Neural cell (in vitro differentiated cells): ENCODE measurements at regions not wholly inside any gene's neighbourhood (a gene's known extent, or its start where the extent isn't known, plus 50 kb on each side); places are given as distances from the start of the nearest gene placed in this dataset.

Source experiments
- H2AFZ ChIP-seq: fragments of 200-600, 300-800 bp; sonication (generic), shearing (Covaris generic); 2 replicates; pipeline ENCODE4 v1.6.0; 2014; ENCODE audit warnings: low read depth, mild to moderate bottlenecking, antibody characterized with exemption, low read length, moderate library complexity
- H3F3A ChIP-seq: fragments of 200-600 bp; shearing (Covaris generic); 2 replicates; pipeline ENCODE4 v1.6.1; 2016; ENCODE audit warnings: mild to moderate bottlenecking, moderate library complexity, mixed read lengths, antibody characterized with exemption, low read length; ENCODE audit not compliant: insufficient read depth, poor library complexity, severe bottlenecking
- H3K27ac ChIP-seq: fragments of 200-600, 300-800 bp; sonication (generic), shearing (Covaris generic); 2 replicates; pipeline ENCODE4 v1.5.1; 2014; ENCODE audit warnings: mild to moderate bottlenecking, low read length, moderate library complexity
- H3K27me3 ChIP-seq: fragments of 300-800, 200-600 bp; sonication (generic), shearing (Covaris generic); 2 replicates; pipeline ENCODE4 v1.6.0; 2014; ENCODE audit warnings: mild to moderate bottlenecking, low read depth, low read length, moderate library complexity; ENCODE audit not compliant: insufficient read depth
- H3K36me3 ChIP-seq: fragments of 300-800, 200-600 bp; sonication (generic), shearing (Covaris generic); 2 replicates; pipeline ENCODE4 v1.5.1; 2014; ENCODE audit warnings: mild to moderate bottlenecking, antibody characterized with exemption, low read length, moderate library complexity; ENCODE audit not compliant: insufficient read depth
- H3K4me2 ChIP-seq: fragments of 300-800, 200-600 bp; sonication (generic), shearing (Covaris generic); 2 replicates; pipeline ENCODE4 v1.6.0; 2014; ENCODE audit warnings: mild to moderate bottlenecking, low read length
- H3K4me3 ChIP-seq: fragments of 300-800, 200-600 bp; sonication (generic), shearing (Covaris generic); 2 replicates; pipeline ENCODE4 v1.5.1; 2014; ENCODE audit warnings: mild to moderate bottlenecking, low read length, moderate library complexity
- H3K79me2 ChIP-seq: fragments of 200-600 bp; shearing (Covaris generic); replicated peaks from 2 replicates; pipeline ENCODE4 v1.6.0; 2014; ENCODE audit warnings: mild to moderate bottlenecking, low read length, moderate library complexity; ENCODE audit not compliant: insufficient read depth
- H3K9ac ChIP-seq: fragments of 300-800, 200-600 bp; sonication (generic), shearing (Covaris generic); 2 replicates; pipeline ENCODE4 v1.6.1; 2016; ENCODE audit warnings: mild to moderate bottlenecking, low read length, mixed read lengths
- H3K9me2 ChIP-seq: fragments of 200-600 bp; shearing (Covaris generic); 2 replicates; pipeline ENCODE4 v1.6.1; 2016; ENCODE audit warnings: mild to moderate bottlenecking, low read length, mixed read lengths; ENCODE audit not compliant: insufficient read depth
- H3K9me3 ChIP-seq: fragments of 200-600, 300-800 bp; sonication (generic), shearing (Covaris generic); 2 replicates; pipeline ENCODE4 v1.6.1; 2016; ENCODE audit warnings: mild to moderate bottlenecking, mixed run types, low read length, moderate library complexity, mixed read lengths
- H4K20me1 ChIP-seq: fragments of 200-600 bp; shearing (Covaris generic); 2 replicates; pipeline ENCODE4 v1.6.1; 2016; ENCODE audit warnings: mild to moderate bottlenecking, mixed run types; ENCODE audit not compliant: insufficient read depth
- CTCF ChIP-seq: fragments of 450-650 bp; IDR thresholded peaks from 2 replicates; pipeline ENCODE4 v1.5.1; 2014; ENCODE audit warnings: antibody characterized with exemption, mild to moderate bottlenecking, moderate library complexity; ENCODE audit not compliant: poor library complexity, severe bottlenecking
- EP300 ChIP-seq: fragments of 450-650 bp; conservative IDR thresholded peaks from 2 replicates; pipeline ENCODE4 v1.6.1; 2014; ENCODE audit warnings: antibody characterized with exemption, mild to moderate bottlenecking, moderate library complexity; ENCODE audit not compliant: poor library complexity, severe bottlenecking
- EZH2 ChIP-seq: fragments of 200-600, 300-800 bp; shearing (Covaris generic), sonication (generic); IDR thresholded peaks from 2 replicates; pipeline ENCODE4 v1.6.1; 2014; ENCODE audit warnings: antibody characterized with exemption, low read length, borderline replicate concordance, mild to moderate bottlenecking; ENCODE audit not compliant: insufficient read depth, poor library complexity, severe bottlenecking
- MXI1 ChIP-seq: fragments of 450-650 bp; conservative IDR thresholded peaks from 2 replicates; pipeline ENCODE4 v1.6.1; 2014; ENCODE audit warnings: antibody characterized with exemption, mild to moderate bottlenecking; ENCODE audit not compliant: poor library complexity, severe bottlenecking
- POLR2AphosphoS5 ChIP-seq: IDR thresholded peaks from 2 replicates; pipeline ENCODE4 v1.6.1; 2012
- RAD21 ChIP-seq: fragments of 450-650 bp; conservative IDR thresholded peaks from 2 replicates; pipeline ENCODE4 v1.6.1; 2014; ENCODE audit warnings: antibody characterized with exemption, mild to moderate bottlenecking, moderate library complexity
- SMC3 ChIP-seq: fragments of 450-650 bp; conservative IDR thresholded peaks from 2 replicates; pipeline ENCODE4 v1.6.1; 2014; ENCODE audit warnings: antibody characterized with exemption, mild to moderate bottlenecking, moderate library complexity; ENCODE audit not compliant: poor library complexity
- TAF1 ChIP-seq: IDR thresholded peaks from 2 replicates; pipeline ENCODE4 v1.6.1; 2012; ENCODE audit warnings: low read depth
- TF ChIP-seq, protein P1 (sequence below): IDR thresholded peaks from 2 replicates; pipeline ENCODE4 v1.6.1; 2012; ENCODE audit warnings: borderline replicate concordance

- no peaks in the 10 kb centered on the region for H3K9me2 ChIP-seq
- H3K79me2 ChIP-seq = no peaks in the 10 kb centered on the region
- H2AFZ ChIP-seq = no peak overlapping the region
- no peak overlapping the region for H3K4me3 ChIP-seq
- H3K27me3 ChIP-seq = no peaks in the 10 kb centered on the region
- no peaks in the 10 kb centered on the region for H3K9me3 ChIP-seq
- H4K20me1 ChIP-seq = no peaks in the 10 kb centered on the region
- H3K27ac ChIP-seq = no peak overlapping the region
- H3K9ac ChIP-seq = no peak overlapping the region
- H3K4me2 ChIP-seq = no peak overlapping the region
- H3F3A ChIP-seq = no peaks in the 10 kb centered on the region
- no peaks in the 10 kb centered on the region for H3K36me3 ChIP-seq
- no peak for TF ChIP-seq CTCF
- TF ChIP-seq EP300 = no peak
- TF ChIP-seq MXI1 = no peak
- no peak for TF ChIP-seq EZH2
- no peak for TF ChIP-seq RAD21
Measured at GRCh38 chr5:99122976-99123375, 194.2 kb upstream of the CHD1 start.

GRCh38 chr5:99119326-99119725 is 190.5 kb upstream of the CHD1 start:
- no peak overlapping the region for H2AFZ ChIP-seq
- H3K9ac ChIP-seq = no peak overlapping the region
- H3K9me2 ChIP-seq = no peaks in the 10 kb centered on the region
- no peak overlapping the region for H3K27ac ChIP-seq
- TF ChIP-seq EP300 = no peak
- no peak for TF ChIP-seq RAD21
- TF ChIP-seq, protein P1, sequence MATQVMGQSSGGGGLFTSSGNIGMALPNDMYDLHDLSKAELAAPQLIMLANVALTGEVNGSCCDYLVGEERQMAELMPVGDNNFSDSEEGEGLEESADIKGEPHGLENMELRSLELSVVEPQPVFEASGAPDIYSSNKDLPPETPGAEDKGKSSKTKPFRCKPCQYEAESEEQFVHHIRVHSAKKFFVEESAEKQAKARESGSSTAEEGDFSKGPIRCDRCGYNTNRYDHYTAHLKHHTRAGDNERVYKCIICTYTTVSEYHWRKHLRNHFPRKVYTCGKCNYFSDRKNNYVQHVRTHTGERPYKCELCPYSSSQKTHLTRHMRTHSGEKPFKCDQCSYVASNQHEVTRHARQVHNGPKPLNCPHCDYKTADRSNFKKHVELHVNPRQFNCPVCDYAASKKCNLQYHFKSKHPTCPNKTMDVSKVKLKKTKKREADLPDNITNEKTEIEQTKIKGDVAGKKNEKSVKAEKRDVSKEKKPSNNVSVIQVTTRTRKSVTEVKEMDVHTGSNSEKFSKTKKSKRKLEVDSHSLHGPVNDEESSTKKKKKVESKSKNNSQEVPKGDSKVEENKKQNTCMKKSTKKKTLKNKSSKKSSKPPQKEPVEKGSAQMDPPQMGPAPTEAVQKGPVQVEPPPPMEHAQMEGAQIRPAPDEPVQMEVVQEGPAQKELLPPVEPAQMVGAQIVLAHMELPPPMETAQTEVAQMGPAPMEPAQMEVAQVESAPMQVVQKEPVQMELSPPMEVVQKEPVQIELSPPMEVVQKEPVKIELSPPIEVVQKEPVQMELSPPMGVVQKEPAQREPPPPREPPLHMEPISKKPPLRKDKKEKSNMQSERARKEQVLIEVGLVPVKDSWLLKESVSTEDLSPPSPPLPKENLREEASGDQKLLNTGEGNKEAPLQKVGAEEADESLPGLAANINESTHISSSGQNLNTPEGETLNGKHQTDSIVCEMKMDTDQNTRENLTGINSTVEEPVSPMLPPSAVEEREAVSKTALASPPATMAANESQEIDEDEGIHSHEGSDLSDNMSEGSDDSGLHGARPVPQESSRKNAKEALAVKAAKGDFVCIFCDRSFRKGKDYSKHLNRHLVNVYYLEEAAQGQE = no peak
- TF ChIP-seq SMC3 = no peak
- TF ChIP-seq CTCF = no peak
- no peak for TF ChIP-seq POLR2AphosphoS5
- TF ChIP-seq MXI1 = no peak
- no peak for TF ChIP-seq EZH2
- TF ChIP-seq TAF1 = no peak
- no peaks in the 10 kb centered on the region for H3K27me3 ChIP-seq
- no peaks in the 10 kb centered on the region for H3F3A ChIP-seq
- no peaks in the 10 kb centered on the region for H3K36me3 ChIP-seq
- no peaks in the 10 kb centered on the region for H3K79me2 ChIP-seq
- H3K4me3 ChIP-seq = no peak overlapping the region
- H3K9me3 ChIP-seq = no peaks in the 10 kb centered on the region
- H3K4me2 ChIP-seq = no peak overlapping the region
- no peaks in the 10 kb centered on the region for H4K20me1 ChIP-seq
